Central memory CD4-positive, alpha-beta T cell (primary cell): ENCODE measurements at regions not wholly inside any gene's neighbourhood (a gene's known extent, or its start where the extent isn't known, plus 50 kb on each side); places are given as distances from the start of the nearest gene placed in this dataset.
"Not testable (repeated sequence)": the region's sequence is repeated elsewhere in the genome, so short reads cannot be mapped to it uniquely, and the experiment has no call there.

ENCODE experiments used
- DNase-seq: peaks from one replicate; pipeline ENCODE4 v3.0.0; 2022

DNA sequence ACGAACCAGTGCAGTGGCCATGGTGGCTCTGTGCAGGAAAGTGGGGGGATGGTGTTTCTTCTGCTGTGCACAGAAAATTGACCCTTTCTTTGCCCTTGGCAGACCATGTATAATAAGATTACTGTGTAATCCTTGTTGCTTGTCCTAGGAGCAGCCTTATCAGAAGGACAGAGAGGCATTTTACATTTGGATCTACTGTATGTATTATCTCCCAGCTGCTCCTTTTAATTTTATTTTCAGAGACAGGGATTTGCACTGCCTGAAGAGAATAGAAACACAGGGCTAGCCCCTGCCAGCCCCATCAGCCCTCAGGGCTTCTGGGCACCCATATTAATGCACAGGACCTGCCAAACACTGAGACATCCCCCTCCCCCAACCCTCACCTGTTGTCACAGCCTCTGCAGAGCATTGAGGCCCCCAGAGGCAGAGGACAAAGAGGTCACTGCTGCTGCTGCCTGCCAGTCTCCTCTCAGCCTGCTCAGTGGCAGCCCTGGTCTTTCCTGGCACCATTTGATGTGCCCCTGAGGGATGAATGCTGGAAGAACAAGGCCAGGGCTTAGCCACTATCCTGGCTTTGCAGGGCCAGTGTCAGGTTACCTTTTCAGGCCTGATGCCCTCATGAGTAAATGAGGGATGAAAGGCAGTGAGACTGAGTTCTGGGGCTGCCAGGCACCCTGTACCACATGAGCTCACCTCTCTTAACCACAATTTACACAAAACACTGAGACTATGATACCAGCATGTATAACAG is 533.4 kb downstream of the NTRK3 start:
- DNase-seq: no peak

DNA sequence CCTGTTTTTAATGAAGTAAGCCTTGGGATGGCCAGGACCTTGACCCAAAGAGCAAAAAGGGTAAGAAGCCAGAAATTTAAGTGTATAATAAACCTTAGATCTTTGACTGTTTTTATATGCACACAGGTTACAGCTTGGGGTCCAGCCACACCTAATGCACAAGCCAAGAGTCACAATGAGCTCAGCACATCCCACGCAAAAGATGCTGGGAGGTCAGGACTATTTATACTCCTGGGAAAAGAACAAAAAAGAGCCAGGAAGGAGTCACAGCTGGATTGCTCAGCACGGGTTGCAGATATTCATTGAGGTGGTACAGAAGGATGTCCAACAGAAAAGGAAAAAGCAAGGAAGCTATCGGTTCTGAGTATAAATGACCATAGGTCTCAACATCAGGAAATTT is 536.3 kb downstream of the NTRK3 start:
- no peak for DNase-seq

DNA sequence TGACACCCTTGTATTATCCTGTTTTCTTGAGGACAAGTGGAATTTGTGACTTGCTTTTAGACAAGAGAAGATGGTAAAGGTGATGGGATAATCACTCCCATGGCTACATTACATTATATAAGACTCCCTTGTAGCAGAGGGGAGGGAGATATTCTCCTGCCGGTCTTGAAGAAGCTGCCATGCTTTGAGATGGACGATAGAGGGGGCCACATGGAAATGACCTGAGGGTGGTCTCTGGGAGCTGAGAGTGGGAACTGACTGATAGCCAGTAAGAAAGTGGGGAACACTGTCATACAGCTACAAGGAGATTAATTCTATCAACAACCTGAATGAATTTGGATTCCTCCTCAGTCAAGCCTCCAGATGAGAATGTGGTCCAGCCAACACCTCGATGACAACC is 540.1 kb downstream of the NTRK3 start:
- DNase-seq: no peak

DNA sequence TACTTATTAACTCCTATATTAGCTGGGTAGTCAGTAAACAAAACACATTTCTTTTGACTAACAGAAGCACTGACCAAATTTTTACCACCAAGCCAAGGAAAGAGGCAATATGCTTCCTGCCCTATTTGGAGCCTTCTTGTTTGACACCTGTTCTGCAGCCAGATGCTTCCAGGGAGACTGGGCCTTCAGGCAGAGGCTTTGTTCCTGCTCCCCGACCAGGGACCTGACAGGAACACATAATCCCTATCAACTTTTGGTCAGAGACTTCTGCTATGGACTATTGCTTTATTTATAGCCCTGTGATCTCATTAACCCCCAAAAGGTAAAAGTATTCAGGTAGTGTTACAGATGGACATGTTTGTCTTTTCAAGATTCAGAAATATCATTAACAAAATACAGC is 541.3 kb downstream of the NTRK3 start:
- no peak for DNase-seq

DNA sequence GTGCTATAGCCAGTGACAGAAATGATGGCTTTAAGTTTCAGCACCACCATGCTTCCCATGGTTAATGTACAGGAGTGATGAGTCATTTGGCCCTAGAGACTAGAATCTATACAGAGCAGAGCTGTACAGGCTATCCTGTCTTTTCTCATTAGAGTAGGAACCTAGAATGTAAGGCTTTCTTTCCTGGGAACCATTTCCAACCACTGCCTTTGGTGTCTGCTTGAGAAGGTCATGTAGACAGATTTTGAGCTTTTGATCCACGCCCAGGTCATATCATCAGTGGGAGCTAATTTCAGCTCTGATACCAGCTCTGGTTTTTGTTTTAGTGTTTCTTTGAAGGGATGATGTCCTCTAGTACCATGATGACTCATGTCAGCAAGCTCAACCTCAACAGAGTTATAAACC is 543.1 kb downstream of the NTRK3 start:
- DNase-seq: no peak

DNA sequence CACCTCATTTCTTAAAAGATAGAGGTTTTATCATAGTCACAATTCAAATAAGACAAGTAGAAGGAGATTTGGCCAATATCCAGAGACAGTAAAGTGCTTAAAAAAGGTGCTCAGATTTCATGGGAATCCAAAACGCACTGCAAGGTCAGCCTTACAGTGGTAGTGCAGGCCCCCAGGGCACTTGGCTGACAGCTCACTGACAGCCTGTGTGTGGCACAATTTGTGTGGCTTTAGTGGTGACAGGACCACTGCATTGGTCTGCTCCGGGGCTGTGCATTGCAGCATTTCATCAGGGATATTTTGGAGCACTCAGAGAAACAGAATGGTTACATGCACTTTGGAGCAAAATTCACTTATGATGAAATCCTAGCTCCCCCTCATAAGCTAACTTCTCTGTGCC is 544.3 kb downstream of the NTRK3 start:
- DNase-seq: no peak

DNA sequence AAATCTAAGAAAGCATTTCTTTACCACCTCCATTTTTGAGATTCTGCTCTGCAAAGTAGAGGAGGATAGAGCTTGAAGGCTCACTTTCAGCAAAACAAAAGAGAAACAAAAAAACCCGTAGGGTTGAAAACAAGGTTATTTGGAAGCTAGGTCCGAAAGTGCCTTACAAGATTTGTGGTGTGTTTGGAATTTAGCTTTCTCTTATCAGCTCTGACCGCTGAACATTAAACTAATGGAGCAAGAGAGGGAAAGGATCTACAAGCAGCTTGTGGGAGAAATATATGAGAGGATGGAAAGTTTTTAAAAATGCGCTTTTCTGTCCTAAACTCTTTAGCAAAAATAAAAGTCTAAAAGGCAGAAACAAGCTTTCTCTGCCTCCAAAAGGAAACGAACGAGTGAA is 545.5 kb downstream of the NTRK3 start:
- DNase-seq: no peak

DNA sequence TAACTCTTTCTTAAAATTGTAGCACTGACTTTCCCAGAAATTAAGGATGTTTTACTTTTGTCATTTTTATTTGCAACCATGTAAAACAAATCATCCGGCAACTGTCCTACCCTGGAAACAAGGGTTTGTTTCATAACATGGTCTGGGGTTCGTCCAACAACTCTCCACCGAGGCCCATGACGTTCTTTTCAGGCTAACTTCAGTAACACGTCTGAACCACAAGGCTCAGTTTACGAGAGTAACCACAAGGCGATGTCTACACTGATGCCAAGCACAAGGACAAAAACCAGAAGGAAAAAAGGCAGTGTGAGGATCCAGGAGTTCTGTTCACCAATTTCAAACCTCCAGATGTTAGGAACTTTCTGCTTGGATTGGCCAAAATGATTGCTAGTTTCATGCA is 546.1 kb downstream of the NTRK3 start:
- no peak for DNase-seq

DNA sequence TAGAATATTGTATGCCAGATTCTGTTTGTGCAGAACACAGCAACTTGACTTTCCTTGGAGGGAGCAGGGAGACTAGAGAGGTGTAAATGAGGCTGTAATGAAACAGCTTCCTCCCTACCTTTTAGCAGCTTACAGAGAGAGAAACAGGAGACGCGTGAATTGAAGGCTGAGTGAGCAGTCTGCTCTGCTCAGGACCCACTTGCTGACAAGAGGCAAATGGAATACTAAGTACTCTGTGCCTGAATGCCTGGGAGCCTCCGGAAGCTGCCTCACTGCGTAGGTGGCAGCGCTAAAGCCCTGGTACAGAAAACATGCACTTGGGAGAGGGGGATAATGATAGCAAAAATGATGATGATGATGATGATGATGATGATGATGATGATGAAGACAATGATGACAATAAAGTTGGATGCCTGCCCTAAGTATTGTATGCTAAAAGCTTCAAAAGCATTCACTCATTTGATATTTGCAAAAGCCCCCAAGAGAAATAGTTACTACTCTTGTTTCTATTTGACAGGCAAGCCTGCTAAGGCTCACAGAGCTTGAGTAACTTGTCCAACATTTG is 548.9 kb downstream of the NTRK3 start:
- DNase-seq: no peak

DNA sequence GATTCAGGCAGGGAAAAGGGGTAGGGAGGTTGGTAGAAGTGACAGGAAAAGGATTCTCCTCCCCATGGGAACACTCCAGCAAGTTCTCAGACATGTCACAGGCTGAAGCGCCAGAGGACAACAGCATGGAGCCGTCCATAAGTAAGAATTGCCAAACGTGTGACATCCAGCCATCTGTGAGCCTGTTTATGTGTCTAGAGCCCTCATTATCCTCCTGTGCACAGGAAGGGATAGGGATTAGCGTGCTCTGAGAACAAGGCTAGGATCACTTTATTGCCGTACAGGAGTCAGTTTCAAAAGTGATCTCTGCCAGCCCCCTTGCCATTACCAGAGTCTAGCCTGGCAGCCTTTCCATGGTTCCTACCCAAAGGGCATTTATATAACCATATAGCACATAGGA is 549.5 kb downstream of the NTRK3 start:
- DNase-seq: no peak

DNA sequence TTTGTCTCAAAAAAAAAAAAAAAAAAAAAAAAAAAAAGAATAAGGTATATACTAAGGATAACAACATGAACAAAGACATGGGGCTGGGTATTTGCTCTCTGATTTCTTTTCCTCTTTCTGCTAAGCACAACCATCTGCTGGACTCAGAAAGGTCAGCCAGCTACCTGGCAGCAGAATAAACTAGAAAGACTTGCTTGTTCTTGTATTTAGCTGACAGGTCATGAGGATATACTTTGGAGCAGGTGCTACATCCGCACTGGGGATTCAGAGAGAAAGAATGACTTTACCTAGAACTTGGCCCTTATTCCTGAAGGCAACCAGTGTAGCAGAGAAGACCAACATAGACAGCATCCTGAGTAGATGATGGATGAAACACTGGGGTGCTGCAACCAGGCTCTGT is 550.5 kb downstream of the NTRK3 start:
- DNase-seq: no peak

DNA sequence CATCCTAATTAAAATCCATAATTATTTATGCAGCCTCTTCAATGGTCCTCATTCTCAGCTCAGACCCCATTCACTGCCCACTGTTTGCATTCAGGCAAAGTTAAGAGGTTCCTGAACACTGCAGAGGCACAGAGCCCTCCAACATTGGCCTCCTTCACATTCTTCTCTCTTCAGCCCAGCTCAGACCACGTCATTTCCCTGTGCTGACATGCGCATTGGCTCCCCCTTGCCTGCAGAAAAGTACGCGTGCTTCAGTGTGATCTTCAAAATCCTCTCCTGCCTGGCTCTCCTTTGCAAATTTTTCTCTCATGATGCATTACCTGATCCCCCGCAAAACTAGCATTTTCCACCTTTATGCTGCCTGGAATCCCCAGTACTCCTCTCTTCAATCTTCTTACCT is 552.3 kb downstream of the NTRK3 start:
- DNase-seq: no peak

DNA sequence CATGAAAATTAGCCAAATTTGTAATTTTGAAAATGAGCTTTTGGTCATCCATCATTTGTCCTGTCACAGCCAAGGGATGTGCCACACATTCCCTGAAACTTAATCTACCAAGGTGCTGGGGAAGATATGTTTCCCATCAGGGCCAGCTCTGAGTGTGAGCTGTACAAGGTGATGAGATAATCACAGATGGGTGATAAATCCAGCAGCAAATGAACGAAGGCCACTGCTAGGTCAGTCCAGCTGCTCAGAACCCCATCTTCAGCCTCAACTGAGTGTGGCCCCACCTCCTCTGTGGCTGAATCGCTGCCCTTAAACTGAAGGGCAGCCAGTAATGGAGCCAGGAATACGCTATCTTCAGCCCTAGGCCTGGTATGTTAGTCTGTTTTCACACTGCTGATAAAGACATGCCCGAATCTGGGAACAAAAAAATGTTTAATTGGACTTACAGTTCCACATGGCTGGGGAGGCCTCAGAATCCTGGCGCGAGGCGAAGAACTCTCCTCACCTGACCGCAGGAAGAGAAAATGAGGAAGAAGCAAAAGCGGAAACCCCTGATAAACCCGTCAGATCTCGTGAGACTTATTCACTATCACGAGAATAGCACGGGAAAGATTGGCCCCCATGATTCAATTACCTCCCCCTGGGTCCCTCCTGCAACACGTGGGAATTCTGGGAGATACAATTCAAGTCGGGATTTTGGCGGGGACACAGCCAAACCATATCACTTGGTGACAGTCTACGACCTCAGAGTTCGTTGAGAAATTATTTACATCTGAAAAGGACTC is 553.0 kb downstream of the NTRK3 start:
- DNase-seq: no peak

DNA sequence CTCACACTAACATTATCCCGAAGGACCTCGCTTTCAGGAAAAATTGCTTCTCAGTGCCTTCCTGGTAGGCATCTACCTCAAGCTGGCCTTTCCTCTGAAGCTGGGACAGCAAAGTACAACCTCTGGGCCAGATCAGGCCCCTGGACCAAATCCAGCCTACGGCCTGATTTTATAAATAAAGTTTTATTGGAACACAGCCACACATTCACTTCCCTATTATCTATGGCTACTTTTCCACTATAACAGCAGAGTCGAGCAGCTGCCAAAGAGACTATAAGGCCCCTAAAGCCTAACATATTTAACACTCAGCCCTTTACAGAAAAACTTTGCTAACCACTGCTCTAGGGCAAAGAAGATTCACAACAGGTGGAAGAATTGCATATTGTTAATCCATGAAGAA is 554.3 kb downstream of the NTRK3 start:
- DNase-seq: no peak

DNA sequence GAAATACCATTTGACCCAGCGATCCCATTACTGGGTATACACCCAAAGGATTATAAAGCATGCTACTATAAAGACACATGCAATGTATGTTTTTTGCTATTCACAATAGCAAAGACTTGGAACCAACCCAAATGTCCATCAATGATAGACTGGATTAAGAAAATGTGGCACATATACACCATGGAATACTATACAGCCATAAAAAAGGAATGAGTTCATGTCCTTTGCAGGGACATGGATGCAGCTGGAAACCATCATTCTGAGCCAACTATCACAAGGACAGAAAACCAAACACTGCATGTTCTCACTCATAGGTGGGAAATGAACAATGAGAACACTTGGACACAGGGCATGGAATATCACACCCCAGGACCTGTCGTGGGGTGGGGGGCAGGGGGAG is 558.1 kb downstream of the NTRK3 start:
- not testable (repeated sequence) for DNase-seq

DNA sequence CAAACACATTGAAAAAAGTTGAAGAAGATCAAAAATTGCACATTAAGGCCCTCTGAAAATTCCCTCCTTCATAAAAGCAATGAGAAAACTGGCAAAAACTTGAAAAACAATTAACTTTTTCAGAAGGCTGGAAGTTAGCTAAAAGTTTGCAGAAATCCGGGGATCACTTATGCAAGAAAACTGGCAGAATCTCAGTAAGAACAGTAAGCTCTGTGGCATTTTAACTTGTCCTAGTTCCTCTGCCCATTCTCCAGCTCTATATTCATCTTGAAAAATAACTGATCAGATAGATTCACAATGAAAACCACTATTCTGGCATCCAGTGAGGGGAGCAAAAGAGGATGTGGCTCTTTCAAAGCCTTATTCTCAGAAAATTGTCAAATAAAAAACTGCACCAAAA is 566.8 kb downstream of the NTRK3 start:
- DNase-seq: no peak

DNA sequence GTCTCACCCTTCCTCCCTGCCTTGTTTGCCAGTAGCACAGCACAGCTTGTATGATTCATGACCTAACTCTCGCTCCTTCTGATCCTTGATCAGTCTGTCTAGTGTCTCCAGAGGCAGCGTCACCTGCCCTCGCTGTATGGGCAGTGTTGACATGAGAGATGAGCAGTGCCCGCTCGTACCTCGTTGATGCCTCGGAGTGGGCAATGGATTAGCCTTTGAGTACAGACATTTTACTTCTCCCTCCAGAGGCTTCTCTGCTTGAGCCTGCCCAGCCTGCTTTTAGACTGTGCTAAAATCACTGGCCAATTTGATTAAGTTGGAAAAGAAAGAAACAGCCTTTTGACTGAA is 569.0 kb downstream of the NTRK3 start:
- DNase-seq: no peak

DNA sequence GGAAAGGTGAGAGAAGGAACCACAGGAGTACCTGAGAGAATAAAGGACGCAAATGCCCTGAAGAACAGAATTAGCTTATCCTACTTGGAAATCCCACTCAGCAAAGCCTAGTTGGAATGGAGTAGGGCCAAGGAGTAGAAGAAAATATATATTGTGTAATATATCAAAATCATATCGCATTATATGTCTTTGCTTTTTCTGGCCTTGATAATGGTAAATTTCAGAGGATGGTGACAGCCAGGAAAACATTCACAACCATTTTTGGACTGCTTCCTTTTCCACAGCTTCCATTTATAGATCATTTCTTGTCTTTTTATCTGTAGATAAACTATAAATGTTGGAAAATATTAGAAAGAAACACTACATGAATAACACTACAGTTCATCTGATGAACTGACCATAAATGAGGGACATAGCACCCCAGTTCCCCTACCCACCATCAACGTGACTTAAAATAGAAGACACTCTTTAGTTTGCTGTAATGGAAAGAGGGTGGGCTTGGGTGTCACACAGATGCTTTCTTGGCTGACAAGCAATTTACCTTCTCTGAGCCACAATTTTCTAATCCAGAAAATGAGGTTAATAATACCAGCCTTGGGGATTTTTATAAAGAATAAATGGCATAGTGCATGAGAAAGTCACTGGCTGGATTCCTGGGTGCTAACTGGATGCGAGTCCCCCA is 569.6 kb downstream of the NTRK3 start:
- DNase-seq: no peak

DNA sequence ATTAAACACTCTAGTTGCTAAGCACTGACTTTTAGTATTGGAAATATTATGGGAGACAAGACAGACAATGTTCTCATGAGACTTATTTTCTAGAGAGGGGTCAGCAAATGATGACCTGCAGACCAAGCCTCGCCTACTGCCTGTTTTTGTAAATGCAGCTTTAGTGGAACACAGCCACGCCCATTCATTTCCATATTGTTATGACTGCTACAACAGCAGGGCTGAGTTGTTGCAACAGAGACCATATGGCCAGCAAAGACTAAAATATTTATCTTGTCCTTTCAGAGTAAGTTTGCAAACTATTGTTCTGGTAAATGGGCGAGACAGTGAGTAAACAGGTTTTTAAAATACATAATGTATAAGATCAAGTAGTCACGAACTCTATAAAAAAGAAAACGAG is 570.2 kb downstream of the NTRK3 start:
- no peak for DNase-seq

DNA sequence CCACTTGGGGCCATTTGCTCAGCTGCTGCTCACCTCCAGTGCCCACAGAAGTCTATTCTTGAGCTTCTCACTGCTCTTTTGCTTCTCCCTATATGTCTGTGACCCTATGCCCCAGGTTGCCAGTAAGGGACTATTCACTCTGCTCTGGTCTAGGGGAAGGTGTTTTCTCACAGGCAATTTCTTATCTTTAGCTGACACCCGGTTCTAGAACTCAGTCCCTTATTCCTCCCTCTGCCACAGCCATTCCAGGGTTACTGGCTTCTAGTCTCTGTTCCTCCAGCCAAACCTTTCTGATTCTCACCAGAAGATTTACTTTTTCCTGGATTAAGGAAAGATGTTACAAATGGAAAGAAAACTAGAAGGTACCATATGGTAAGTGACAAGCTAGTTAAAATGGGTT is 574.0 kb downstream of the NTRK3 start:
- no peak for DNase-seq

DNA sequence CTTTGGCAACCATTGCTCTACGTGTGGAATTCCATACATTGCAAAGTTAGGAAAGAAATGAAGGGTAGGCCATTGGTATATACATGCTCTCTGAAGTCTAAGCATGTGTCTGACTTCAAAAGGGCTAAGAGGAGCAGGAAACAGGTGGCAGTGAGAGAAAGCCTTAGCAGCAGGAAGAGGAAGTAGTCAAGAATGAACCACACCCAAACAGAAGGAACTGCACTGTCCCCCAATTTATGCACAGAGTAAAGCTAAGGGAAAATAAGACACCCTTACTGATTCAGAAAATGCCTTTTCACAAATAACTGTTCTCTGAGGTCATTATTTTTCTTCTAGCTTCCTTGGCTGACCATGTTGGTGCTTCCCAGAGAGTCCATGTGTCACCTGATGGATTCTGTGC is 575.4 kb downstream of the NTRK3 start:
- DNase-seq: peak; percentile 2

DNA sequence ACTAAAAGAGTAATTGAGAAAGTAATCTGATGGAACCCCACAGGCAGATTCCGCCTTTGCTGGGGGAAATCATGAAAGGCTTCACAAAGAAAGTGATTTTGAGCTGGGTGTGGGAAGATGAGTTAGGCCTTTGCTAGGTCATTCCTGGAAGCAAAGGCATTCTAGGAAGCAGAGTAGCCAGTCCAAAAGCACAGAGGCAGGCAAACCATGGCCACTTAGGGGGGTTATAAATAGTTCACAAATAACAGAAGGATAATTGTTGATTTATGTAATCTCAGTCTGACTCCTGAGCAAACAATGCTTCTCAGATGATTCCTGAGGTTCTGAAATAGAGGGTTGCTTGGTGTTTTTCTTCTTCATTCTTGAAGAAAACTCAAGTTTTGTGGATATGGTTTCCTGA is 576.3 kb downstream of the NTRK3 start:
- no peak for DNase-seq

DNA sequence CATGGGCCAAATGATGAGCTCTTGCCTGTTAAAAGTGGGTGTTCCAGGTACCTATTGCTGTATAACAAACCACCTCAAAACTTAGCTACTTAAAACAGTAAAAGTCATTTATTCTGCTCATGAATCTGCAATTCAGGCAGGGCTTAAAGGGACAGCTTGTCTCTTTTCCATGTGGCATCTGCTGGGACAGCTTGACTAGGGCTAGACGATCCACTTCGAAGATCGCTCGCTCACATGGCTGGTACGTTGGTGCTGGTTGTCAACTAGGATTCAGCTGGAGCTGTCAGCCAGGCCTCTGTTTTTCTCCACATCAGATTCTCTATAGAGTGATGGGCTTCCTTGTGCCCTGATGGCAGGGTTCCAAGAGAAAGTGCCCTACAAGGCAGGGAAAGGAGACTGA is 581.3 kb downstream of the NTRK3 start:
- no peak for DNase-seq
